D721Med (cell line): ENCODE measurements at regions not wholly inside any gene's neighbourhood (a gene's known extent, or its start where the extent isn't known, plus 50 kb on each side); places are given as distances from the start of the nearest gene placed in this dataset.

Experiments
- DNase-seq: peaks from one replicate; pipeline ENCODE4 v3.0.0; 2011; ENCODE audit warnings: low spot score; ENCODE audit not compliant: insufficient read length
- FAIRE-seq: peaks from 2 replicates; lab custom pipeline; 2011; peaks lifted over from hg19 to GRCh38; lab: Jason Lieb, UNC
- TF ChIP-seq, protein P1 (sequence below): IDR thresholded peaks from 2 replicates; pipeline ENCODE4 v1.5.1; 2012; ENCODE audit warnings: mild to moderate bottlenecking, control low read depth; ENCODE audit not compliant: insufficient read depth; ENCODE audit errors: missing control alignments

DNA sequence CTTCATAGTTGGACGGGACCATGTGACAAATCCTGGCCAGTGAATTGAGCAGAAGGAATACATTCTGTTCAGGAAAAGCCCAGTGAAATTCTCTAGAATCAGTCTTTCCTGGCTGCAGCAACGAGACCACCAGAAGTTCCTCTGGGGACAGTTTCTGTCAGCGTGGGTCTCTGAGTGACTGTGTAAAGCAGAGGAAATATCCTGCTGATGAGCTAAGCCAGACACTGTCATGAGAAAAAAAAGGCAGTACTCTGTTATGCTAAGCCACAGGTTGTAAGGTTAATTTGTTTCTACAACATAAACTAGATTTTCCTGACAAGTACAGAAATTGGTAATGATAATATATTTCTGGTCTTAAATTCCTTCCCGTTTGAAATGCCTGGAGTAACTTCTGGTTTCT, 664.4 kb downstream of the LMO4 start:
- TF ChIP-seq, protein P1, sequence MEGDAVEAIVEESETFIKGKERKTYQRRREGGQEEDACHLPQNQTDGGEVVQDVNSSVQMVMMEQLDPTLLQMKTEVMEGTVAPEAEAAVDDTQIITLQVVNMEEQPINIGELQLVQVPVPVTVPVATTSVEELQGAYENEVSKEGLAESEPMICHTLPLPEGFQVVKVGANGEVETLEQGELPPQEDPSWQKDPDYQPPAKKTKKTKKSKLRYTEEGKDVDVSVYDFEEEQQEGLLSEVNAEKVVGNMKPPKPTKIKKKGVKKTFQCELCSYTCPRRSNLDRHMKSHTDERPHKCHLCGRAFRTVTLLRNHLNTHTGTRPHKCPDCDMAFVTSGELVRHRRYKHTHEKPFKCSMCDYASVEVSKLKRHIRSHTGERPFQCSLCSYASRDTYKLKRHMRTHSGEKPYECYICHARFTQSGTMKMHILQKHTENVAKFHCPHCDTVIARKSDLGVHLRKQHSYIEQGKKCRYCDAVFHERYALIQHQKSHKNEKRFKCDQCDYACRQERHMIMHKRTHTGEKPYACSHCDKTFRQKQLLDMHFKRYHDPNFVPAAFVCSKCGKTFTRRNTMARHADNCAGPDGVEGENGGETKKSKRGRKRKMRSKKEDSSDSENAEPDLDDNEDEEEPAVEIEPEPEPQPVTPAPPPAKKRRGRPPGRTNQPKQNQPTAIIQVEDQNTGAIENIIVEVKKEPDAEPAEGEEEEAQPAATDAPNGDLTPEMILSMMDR: no peak
- DNase-seq (no peak), FAIRE-seq (no peak)

DNA sequence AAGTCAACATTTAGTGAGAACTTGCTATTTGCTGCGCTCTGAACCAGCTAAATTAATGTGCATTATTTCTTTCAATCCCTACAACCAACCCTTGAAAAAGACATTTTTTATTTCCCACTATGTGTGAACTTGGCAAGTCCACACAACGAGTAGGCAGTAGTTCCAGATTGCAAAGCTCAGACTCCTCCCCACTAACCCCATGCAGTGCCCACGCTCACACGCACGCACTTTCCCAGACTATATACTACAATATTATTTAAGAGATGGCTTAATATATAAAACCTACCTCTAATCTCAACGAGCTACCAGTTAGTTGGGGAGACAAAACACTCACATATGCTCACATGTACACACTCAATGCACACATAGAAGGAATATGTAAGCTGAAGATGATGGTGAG, 671.2 kb downstream of the LMO4 start:
- TF ChIP-seq, protein P1: no peak
- FAIRE-seq: no peak
- no peak for DNase-seq

DNA sequence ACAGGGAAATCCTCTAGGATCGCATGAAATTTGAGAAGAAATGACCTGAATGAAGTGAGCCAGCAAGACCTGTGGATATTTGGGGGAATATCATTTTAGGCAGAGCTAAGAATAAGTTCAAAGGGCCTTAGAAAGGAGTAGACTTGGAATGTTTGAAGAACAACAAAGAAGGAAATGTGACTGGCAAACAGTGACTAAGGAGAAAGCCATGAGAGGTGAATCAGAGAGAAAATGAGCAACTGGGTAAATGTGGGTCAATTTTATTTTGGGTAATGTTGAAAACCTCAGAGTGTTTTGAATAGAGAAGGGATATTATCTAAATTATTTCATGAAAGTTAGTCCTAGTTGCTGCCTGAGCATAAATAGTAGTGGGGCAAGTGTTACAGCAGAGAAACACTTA, 672.8 kb downstream of the LMO4 start:
- no peak for DNase-seq
- TF ChIP-seq, protein P1: no peak
- no peak for FAIRE-seq

DNA sequence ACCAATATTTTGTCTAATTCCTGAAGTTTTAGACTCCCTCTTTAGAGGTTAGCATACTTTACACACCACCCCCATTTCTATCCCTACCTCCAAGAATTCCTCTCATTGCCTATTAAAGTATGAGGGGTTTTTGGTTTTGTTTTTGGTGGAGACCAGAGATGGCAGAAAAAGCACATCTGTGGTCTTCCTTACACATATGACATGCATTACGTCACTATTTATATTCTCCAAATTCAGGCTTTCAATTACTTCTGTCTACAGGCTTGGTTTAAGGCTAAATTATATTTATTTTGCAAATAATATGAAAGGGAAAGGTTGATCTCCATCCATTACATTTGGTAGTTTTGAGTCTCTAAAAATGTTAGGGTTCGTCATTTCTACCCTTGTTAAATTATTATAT, 674.6 kb downstream of the LMO4 start:
- FAIRE-seq (no peak), DNase-seq (no peak)
- TF ChIP-seq, protein P1: no peak

DNA sequence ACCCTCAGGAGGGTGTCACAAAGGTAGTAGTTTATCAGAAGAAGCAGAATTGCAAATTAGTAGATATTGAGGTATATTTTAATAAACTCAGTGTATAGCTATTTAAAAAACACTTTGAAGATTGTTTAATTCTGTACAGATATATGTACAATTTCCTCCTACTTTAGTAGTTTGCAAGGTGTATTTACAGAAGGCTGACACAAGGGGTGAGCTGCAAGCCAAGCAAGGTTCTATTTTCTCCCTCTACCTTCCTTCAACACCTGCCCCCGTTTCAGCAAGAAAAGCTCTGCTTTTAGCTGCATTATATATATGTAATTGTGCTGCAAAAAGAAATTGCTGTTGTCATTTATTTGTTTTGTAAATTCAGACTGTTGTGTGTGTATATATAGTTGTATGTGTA, 674.2 kb upstream of the PKN2 start:
- TF ChIP-seq, protein P1: no peak
- no peak for DNase-seq
- no peak for FAIRE-seq

DNA sequence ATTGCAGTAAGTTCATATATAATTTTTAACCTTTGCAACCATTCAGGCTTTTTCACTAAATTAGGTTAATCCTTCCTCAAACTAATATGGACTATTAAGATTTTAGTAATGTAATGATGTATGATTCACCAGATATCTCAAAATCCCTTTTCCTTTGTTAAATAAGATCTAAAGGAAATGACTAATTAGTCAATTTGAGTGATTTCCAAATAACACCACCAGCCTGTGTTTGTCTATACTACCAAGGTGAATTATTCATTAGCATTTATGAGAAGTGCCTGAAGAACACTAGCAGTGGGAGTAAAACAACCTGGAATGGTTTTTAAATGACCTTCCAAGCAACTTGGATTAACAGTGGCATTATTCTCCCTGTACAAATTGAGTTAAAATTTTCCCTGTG, 670.6 kb upstream of the PKN2 start:
- FAIRE-seq (no peak), DNase-seq (no peak)
- TF ChIP-seq, protein P1: no peak

DNA sequence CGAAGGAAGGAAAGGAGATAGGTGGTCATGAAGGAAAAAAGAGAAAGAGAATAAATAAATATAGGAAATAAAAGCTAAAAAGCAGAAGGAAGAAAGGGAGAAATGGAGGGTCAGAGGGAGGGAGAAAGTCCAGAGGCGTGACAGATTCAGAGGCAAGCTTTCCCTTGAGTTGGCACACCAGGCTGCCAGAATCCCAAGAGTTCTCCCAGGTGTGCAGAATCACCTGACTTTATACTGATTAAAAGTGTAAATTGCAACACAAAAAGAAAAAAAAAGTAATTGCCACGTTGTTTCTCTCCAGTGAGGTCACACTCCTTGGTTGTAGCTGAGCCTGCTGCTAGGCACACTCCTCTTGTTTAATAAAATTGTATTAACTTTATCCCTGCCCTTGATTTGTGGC, 669.9 kb upstream of the PKN2 start:
- TF ChIP-seq, protein P1: no peak
- no peak for DNase-seq
- no peak for FAIRE-seq
